Gastroesophageal sphincter (tissue), 3 donors: ENCODE measurements at regions not wholly inside any gene's neighbourhood (a gene's known extent, or its start where the extent isn't known, plus 50 kb on each side); places are given as distances from the start of the nearest gene placed in this dataset.

ENCODE experiments used
- EP300 ChIP-seq: sonication (generic); formaldehyde crosslinking; IDR thresholded peaks from one replicate; pipeline ENCODE4 v1.6.1; 2017; ENCODE audit warnings: antibody characterized with exemption, mild to moderate bottlenecking
- POLR2A ChIP-seq, 2 donors: fragments of 450-650 bp; IDR thresholded peaks; one replicate each; pipeline ENCODE4 v1.6.1; 2017; ENCODE audit warnings: antibody characterized with exemption in 2 of 2, mild to moderate bottlenecking in 2 of 2, moderate library complexity in 1 of 2
- POLR2AphosphoS5 ChIP-seq: sonication (generic); formaldehyde crosslinking; IDR thresholded peaks from one replicate; pipeline ENCODE4 v1.6.1; 2017; ENCODE audit warnings: antibody characterized with exemption
- TF ChIP-seq, protein P1 (sequence below), 4 experiments: fragments of 200-600 bp in 2 of 4; fragments of 450-650 bp in 2 of 4; sonication (generic) in 1 of 4; IDR thresholded peaks; one replicate each; pipeline ENCODE4 v1.5.1; 2017 to 2019; ENCODE audit warnings: antibody characterized with exemption in 4 of 4, mild to moderate bottlenecking in 2 of 4, moderate library complexity in 2 of 4

DNA sequence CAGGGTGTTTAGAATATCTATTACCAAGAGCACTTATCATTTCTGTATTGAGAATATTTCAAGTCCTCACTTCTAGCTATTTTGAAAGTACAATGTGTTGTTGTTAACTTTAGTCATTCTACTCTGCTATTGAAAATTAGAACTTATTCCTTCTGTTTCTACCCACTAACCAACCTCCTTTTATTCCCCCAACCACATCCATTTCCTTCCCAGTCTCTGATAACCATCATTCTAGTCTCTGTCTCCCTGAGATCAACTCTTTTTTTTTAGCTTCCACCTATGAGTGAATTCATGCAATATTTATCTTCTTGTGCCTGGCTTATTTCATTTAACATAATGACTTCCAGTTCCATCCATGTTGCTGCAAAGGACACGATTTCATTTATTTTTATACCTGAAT lies 290.6 kb upstream of the OR4E1 start:
- TF ChIP-seq, protein P1, sequence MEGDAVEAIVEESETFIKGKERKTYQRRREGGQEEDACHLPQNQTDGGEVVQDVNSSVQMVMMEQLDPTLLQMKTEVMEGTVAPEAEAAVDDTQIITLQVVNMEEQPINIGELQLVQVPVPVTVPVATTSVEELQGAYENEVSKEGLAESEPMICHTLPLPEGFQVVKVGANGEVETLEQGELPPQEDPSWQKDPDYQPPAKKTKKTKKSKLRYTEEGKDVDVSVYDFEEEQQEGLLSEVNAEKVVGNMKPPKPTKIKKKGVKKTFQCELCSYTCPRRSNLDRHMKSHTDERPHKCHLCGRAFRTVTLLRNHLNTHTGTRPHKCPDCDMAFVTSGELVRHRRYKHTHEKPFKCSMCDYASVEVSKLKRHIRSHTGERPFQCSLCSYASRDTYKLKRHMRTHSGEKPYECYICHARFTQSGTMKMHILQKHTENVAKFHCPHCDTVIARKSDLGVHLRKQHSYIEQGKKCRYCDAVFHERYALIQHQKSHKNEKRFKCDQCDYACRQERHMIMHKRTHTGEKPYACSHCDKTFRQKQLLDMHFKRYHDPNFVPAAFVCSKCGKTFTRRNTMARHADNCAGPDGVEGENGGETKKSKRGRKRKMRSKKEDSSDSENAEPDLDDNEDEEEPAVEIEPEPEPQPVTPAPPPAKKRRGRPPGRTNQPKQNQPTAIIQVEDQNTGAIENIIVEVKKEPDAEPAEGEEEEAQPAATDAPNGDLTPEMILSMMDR (IDR thresholded peaks at IDR 0.05): no peak
- TF ChIP-seq POLR2AphosphoS5 (no peak), EP300 (no peak), POLR2A (IDR thresholded peaks at IDR 0.05) (no peak)
